ENCODE measurements at regions not wholly inside any gene's neighbourhood (a gene's known extent, or its start where the extent isn't known, plus 50 kb on each side); places are given as distances from the start of the nearest gene placed in this dataset.

DNA sequence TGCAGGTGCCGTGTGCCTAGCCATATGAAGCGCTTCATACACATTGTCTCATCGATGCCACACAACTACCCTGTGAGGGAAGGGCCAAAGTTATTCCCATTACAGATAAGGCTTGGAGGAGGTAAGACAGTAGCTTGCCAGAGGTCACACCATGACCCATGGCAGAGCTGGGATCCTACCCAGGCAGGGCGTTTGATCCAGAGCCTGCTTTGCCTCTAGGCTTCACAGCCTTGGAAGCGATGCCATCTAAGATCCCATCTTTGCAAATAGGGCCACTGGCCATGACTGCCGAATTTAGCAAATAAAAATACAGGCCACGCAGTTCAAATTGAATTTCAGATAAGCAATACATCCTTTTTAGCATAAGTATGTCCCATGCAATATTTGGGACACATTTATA lies 358.2 kb downstream of the BCOR start:
- Histone ChIP-seq H3K27ac (ENCODE audit: low read depth in 2 of 2, low read length in 1 of 2) (no peak overlapping the region), H3K79me2 (ENCODE audit: insufficient read depth) (no peaks in the 10 kb centered on the region), H3K36me3 (replicated peaks in 1 of 2; ENCODE audit: control insufficient read depth in 1 of 2, insufficient read depth in 2 of 2, low read length in 1 of 2) (no peaks in the 10 kb centered on the region), H3F3A (replicated peaks; ENCODE audit: insufficient read depth) (peaks cover 8% of the 10 kb centered on the region), H3K9me2 (no peaks in the 10 kb centered on the region), H3K27me3 (ENCODE audit: insufficient read depth) (no peaks in the 10 kb centered on the region; the same call in 1 of the 2 replicates), H4K20me1 (ENCODE audit: insufficient read depth) (no peaks in the 10 kb centered on the region), H2AFZ (ENCODE audit: low read depth) (no peak overlapping the region), H3K4me3 (ENCODE audit: low read depth in 2 of 2, low read length in 1 of 2) (no peak overlapping the region), H3K9me3 (no peaks in the 10 kb centered on the region), H3K4me2 (no peak overlapping the region), H3K4me1 (ENCODE audit: control insufficient read depth in 1 of 2, insufficient read depth in 2 of 2, low read depth in 1 of 2, low read length in 1 of 2) (peaks cover 0 to 25% of the 10 kb centered on the region in 2 experiments; a peak in 1 of 4 replicates), H3K9ac (no peak overlapping the region)
- TF ChIP-seq SIN3A (IDR thresholded peaks at IDR 0.05; ENCODE audit: borderline replicate concordance, low read depth, low read length): no peak
- TF ChIP-seq GATA2 (CRISPR knock-in tag; IDR thresholded peaks at IDR 0.05): peak; percentile 59
- no peak for DNase-seq
- WGBS (ENCODE audit: low lambda C conversion rate): 49% methylated on average over 6 of the region's 7 CpGs
- ChIA-PET CTCF (interaction anchor here (1.1 kb wide), 1 partner anchor 79 kb away, joined by 5 read pairs; no protein-coding TSS in a partner anchor), POLR2A (no interaction called here)

DNA sequence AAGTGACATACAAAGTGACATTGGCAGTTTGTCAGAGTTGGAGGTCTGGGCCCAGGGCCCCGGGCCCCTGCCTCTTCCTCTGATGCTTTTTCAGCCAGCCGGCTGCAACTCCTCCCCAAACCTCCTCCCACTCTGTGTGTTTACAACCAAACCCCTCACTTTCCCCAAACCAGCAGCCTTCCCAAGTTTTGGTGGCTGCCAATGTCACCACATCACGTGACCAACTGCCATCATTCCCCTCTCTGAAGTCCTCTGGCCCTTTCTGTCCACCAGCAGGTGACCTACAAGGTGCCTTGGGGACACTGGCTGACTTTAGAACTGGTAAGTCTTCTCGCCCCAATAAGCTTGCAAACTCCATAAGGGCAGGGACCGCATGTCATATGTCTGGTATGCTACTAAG lies 357.7 kb downstream of the BCOR start:
- Histone ChIP-seq H3K4me3 (ENCODE audit: low read depth in 2 of 2, low read length in 1 of 2) (no peak overlapping the region), H3K4me2 (no peak overlapping the region), H3K79me2 (ENCODE audit: insufficient read depth) (no peaks in the 10 kb centered on the region), H3K9me3 (no peaks in the 10 kb centered on the region), H3K27ac (ENCODE audit: low read depth in 2 of 2, low read length in 1 of 2) (no peak overlapping the region), H3K9ac (no peak overlapping the region), H3K9me2 (no peaks in the 10 kb centered on the region), H3F3A (replicated peaks; ENCODE audit: insufficient read depth) (peaks cover 8% of the 10 kb centered on the region), H3K4me1 (ENCODE audit: control insufficient read depth in 1 of 2, insufficient read depth in 2 of 2, low read depth in 1 of 2, low read length in 1 of 2) (peaks cover 0 to 20% of the 10 kb centered on the region in 2 experiments; a peak in 1 of 4 replicates), H3K36me3 (replicated peaks in 1 of 2; ENCODE audit: control insufficient read depth in 1 of 2, insufficient read depth in 2 of 2, low read length in 1 of 2) (no peaks in the 10 kb centered on the region), H2AFZ (ENCODE audit: low read depth) (no peak overlapping the region), H4K20me1 (ENCODE audit: insufficient read depth) (no peaks in the 10 kb centered on the region), H3K27me3 (ENCODE audit: insufficient read depth) (no peaks in the 10 kb centered on the region; the same call in 1 of the 2 replicates)
- POLR2A ChIA-PET: no interaction called here
- TF ChIP-seq, protein P1, sequence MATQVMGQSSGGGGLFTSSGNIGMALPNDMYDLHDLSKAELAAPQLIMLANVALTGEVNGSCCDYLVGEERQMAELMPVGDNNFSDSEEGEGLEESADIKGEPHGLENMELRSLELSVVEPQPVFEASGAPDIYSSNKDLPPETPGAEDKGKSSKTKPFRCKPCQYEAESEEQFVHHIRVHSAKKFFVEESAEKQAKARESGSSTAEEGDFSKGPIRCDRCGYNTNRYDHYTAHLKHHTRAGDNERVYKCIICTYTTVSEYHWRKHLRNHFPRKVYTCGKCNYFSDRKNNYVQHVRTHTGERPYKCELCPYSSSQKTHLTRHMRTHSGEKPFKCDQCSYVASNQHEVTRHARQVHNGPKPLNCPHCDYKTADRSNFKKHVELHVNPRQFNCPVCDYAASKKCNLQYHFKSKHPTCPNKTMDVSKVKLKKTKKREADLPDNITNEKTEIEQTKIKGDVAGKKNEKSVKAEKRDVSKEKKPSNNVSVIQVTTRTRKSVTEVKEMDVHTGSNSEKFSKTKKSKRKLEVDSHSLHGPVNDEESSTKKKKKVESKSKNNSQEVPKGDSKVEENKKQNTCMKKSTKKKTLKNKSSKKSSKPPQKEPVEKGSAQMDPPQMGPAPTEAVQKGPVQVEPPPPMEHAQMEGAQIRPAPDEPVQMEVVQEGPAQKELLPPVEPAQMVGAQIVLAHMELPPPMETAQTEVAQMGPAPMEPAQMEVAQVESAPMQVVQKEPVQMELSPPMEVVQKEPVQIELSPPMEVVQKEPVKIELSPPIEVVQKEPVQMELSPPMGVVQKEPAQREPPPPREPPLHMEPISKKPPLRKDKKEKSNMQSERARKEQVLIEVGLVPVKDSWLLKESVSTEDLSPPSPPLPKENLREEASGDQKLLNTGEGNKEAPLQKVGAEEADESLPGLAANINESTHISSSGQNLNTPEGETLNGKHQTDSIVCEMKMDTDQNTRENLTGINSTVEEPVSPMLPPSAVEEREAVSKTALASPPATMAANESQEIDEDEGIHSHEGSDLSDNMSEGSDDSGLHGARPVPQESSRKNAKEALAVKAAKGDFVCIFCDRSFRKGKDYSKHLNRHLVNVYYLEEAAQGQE (IDR thresholded peaks at IDR 0.05; ENCODE audit: low read depth, low read length): no peak
- TF ChIP-seq JUND (IDR thresholded peaks at IDR 0.05): no peak
- CTCF ChIA-PET: interaction anchor here (1.1 to 1.4 kb wide), 3 partner anchors 10 to 86 kb away, joined by 3 to 5 read pairs (median 5); no protein-coding TSS in a partner anchor
- no peak for DNase-seq
- WGBS (ENCODE audit: low lambda C conversion rate): 44% methylated on average over 4 of the region's 5 CpGs

DNA sequence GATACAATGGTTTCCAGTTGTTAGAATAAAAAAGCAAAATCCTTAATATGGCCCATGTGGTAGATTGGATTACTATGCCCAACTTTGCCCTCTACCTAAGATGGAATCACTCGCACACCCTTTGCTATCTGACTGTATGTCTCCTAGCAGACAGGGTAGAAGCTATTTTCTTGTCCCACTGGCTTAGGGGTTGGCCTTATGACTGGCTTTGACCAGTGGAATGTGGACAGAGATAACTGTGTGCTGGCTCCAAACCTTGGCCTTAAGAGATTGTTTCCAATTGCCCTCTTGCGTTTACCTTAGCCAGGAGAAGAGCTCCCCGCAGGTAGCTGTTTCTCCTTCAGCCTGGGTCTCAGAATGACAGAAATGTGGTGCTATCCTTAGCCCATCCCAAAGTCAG lies 355.9 kb downstream of the BCOR start:
- H3K9me3 ChIP-seq: no peaks in the 10 kb centered on the region
- ChIA-PET CTCF (no interaction called here), POLR2A (no interaction called here)
- WGBS (ENCODE audit: low lambda C conversion rate): 50% methylated on average over 3 of the region's 3 CpGs
- H3K36me3 ChIP-seq (replicated peaks in 1 of 2; ENCODE audit: control insufficient read depth in 1 of 2, insufficient read depth in 2 of 2, low read length in 1 of 2): no peaks in the 10 kb centered on the region
- no peak overlapping the region for H3K4me2 ChIP-seq
- no peaks in the 10 kb centered on the region for H4K20me1 ChIP-seq (ENCODE audit: insufficient read depth)
- no peaks in the 10 kb centered on the region; the same call in 1 of the 2 replicates for H3K27me3 ChIP-seq (ENCODE audit: insufficient read depth)
- H3F3A ChIP-seq (replicated peaks; ENCODE audit: insufficient read depth): no peaks in the 10 kb centered on the region
- H3K4me3 ChIP-seq (ENCODE audit: low read depth in 2 of 2, low read length in 1 of 2): no peak overlapping the region; a peak in 1 of 4 replicates
- no peaks in the 10 kb centered on the region for H3K79me2 ChIP-seq (ENCODE audit: insufficient read depth)
- H3K9me2 ChIP-seq: no peaks in the 10 kb centered on the region
- H2AFZ ChIP-seq (ENCODE audit: low read depth): no peak overlapping the region
- no peak for DNase-seq
- H3K9ac ChIP-seq: no peak overlapping the region
- H3K4me1 ChIP-seq (ENCODE audit: control insufficient read depth in 1 of 2, insufficient read depth in 2 of 2, low read depth in 1 of 2, low read length in 1 of 2): peaks cover 0 to 6% of the 10 kb centered on the region in 2 experiments; a peak in 1 of 4 replicates
- H3K27ac ChIP-seq (ENCODE audit: low read depth in 2 of 2, low read length in 1 of 2): no peak overlapping the region
- TF ChIP-seq, protein P2, sequence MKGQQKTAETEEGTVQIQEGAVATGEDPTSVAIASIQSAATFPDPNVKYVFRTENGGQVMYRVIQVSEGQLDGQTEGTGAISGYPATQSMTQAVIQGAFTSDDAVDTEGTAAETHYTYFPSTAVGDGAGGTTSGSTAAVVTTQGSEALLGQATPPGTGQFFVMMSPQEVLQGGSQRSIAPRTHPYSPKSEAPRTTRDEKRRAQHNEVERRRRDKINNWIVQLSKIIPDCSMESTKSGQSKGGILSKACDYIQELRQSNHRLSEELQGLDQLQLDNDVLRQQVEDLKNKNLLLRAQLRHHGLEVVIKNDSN (IDR thresholded peaks at IDR 0.05; ENCODE audit: borderline replicate concordance, low read depth): no peak
- TF ChIP-seq RAD21 (IDR thresholded peaks at IDR 0.05; ENCODE audit: low read length) (no peak), GABPA (IDR thresholded peaks at IDR 0.05; ENCODE audit: low read depth) (no peak), SMC3 (IDR thresholded peaks at IDR 0.05; ENCODE audit: low read depth, low read length) (no peak), RXRA (IDR thresholded peaks at IDR 0.05; ENCODE audit: borderline replicate concordance, low read depth) (no peak), SIN3A (IDR thresholded peaks at IDR 0.05; ENCODE audit: borderline replicate concordance, low read depth, low read length) (no peak), NFIC (IDR thresholded peaks at IDR 0.05; ENCODE audit: borderline replicate concordance) (no peak), POLR2AphosphoS5 (IDR thresholded peaks at IDR 0.05; ENCODE audit: low read depth, low read length) (no peak), TAF1 (IDR thresholded peaks at IDR 0.05; ENCODE audit: borderline replicate concordance, low read depth, low read length) (no peak), YY1 (IDR thresholded peaks at IDR 0.05; ENCODE audit: low read depth) (no peak)
- TF ChIP-seq, protein P3, sequence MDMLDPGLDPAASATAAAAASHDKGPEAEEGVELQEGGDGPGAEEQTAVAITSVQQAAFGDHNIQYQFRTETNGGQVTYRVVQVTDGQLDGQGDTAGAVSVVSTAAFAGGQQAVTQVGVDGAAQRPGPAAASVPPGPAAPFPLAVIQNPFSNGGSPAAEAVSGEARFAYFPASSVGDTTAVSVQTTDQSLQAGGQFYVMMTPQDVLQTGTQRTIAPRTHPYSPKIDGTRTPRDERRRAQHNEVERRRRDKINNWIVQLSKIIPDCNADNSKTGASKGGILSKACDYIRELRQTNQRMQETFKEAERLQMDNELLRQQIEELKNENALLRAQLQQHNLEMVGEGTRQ (IDR thresholded peaks at IDR 0.05; ENCODE audit: borderline replicate concordance, low read depth, low read length): no peak
